Astrocyte of the hippocampus (primary cell): ENCODE measurements at regions not wholly inside any gene's neighbourhood (a gene's known extent, or its start where the extent isn't known, plus 50 kb on each side); places are given as distances from the start of the nearest gene placed in this dataset.

ENCODE experiments used
- DNase-seq: peaks from one replicate; pipeline ENCODE4 v3.0.0; 2011; ENCODE audit warnings: low read depth, low spot score

GRCh38 chr9:107118863-107119624 is 164.0 kb upstream of the RAD23B start:
- DNase-seq: no peak

GRCh38 chr9:107119735-107120134 is 163.3 kb upstream of the RAD23B start:
- no peak for DNase-seq

GRCh38 chr9:107123389-107123788 is 159.7 kb upstream of the RAD23B start:
- no peak for DNase-seq

- no peak for DNase-seq
These were observed 155.5 kb upstream of the RAD23B start for GRCh38 chr9:107127608-107128007.

GRCh38 chr9:107131108-107131799 is 151.8 kb upstream of the RAD23B start:
- no peak for DNase-seq

GRCh38 chr9:107136296-107136695 is 146.8 kb upstream of the RAD23B start:
- no peak for DNase-seq

- peak; percentile 20 for DNase-seq
These were observed 145.4 kb upstream of the RAD23B start for GRCh38 chr9:107137495-107138202.

- DNase-seq: peak; percentile 61
These were observed 144.7 kb upstream of the RAD23B start for GRCh38 chr9:107138261-107138992.

GRCh38 chr9:107141967-107142366 is 141.1 kb upstream of the RAD23B start:
- peak; percentile 15 for DNase-seq

- no peak for DNase-seq
These were observed 140.6 kb upstream of the RAD23B start for GRCh38 chr9:107142430-107142829.

GRCh38 chr9:107142896-107143603 is 140.0 kb upstream of the RAD23B start:
- peak; percentile 47 for DNase-seq

GRCh38 chr9:107144475-107144874 is 138.6 kb upstream of the RAD23B start:
- DNase-seq: no peak

- no peak for DNase-seq
These were observed 135.9 kb upstream of the RAD23B start for GRCh38 chr9:107147134-107147533.

- no peak for DNase-seq
These were observed 134.9 kb upstream of the RAD23B start for GRCh38 chr9:107148216-107148615.

- no peak for DNase-seq
These were observed 133.3 kb upstream of the RAD23B start for GRCh38 chr9:107149756-107150155.

GRCh38 chr9:107153336-107153735 is 129.7 kb upstream of the RAD23B start:
- peak; percentile 33 for DNase-seq

- peak; percentile 37 for DNase-seq
These were observed 128.8 kb upstream of the RAD23B start for GRCh38 chr9:107154291-107154690.

GRCh38 chr9:107154766-107155165 is 128.3 kb upstream of the RAD23B start:
- DNase-seq: no peak

GRCh38 chr9:107155244-107155817 is 127.7 kb upstream of the RAD23B start:
- DNase-seq: no peak

GRCh38 chr9:107158321-107158720 is 124.8 kb upstream of the RAD23B start:
- peak; percentile 61 for DNase-seq

- DNase-seq: no peak
These were observed 121.7 kb upstream of the RAD23B start for GRCh38 chr9:107161338-107161737.
